CD14-positive monocyte (primary cell): ENCODE measurements at regions not wholly inside any gene's neighbourhood (a gene's known extent, or its start where the extent isn't known, plus 50 kb on each side); places are given as distances from the start of the nearest gene placed in this dataset.
A peak's percentile ranks its signal among the peaks of the same experiment; 100 is the strongest.

Source experiments
- DNase-seq, 3 donors: peaks; one replicate each; pipeline ENCODE4 v3.0.0-alpha.2; 2011 to 2022
- H2AFZ ChIP-seq: 2 replicates; pipeline ENCODE4 v1.6.0; 2012; ENCODE audit warnings: mild to moderate bottlenecking, low read depth, low read length, inconsistent platforms; ENCODE audit not compliant: insufficient read depth, poor library complexity, severe bottlenecking
- H3K27ac ChIP-seq, 2 donors: 1 replicate in 1 of 2; 2 replicates in 1 of 2; pipeline ENCODE4 v1.5.1; 2012 to 2013; ENCODE audit warnings: low read length in 2 of 2, control low read depth in 1 of 2, inconsistent platforms in 1 of 2, low read depth in 1 of 2, mild to moderate bottlenecking in 1 of 2
- H3K27me3 ChIP-seq, 2 donors: one replicate each; pipeline versions ENCODE4 v1.6.0 to v1.6.1; 2011 to 2013; ENCODE audit warnings: low read length in 2 of 2; ENCODE audit not compliant: control insufficient read depth in 2 of 2, insufficient read depth in 2 of 2
- H3K36me3 ChIP-seq, 2 donors: replicated peaks in 1 of 2; 1 replicate in 1 of 2; 2 replicates in 1 of 2; pipeline versions ENCODE4 v1.5.1 to v1.6.1; 2012 to 2013; ENCODE audit warnings: low read length in 2 of 2, control low read depth in 1 of 2, inconsistent platforms in 1 of 2, mild to moderate bottlenecking in 1 of 2; ENCODE audit not compliant: insufficient read depth in 2 of 2, control insufficient read depth in 1 of 2
- H3K4me1 ChIP-seq, 2 donors: 1 replicate in 1 of 2; 2 replicates in 1 of 2; pipeline versions ENCODE4 v1.5.1 to v1.6.1; 2012 to 2013; ENCODE audit warnings: low read length in 2 of 2, control low read depth in 1 of 2, inconsistent platforms in 1 of 2, mild to moderate bottlenecking in 1 of 2, moderate library complexity in 1 of 2; ENCODE audit not compliant: insufficient read depth in 2 of 2, control insufficient read depth in 1 of 2
- H3K4me2 ChIP-seq: replicated peaks from 2 replicates; pipeline ENCODE3; 2012; ENCODE audit warnings: low read length, moderate library complexity, mild to moderate bottlenecking; ENCODE audit not compliant: poor library complexity, severe bottlenecking; ENCODE audit errors: extremely low read depth
- H3K4me3 ChIP-seq, 3 experiments: fragments of 200-600 bp in 1 of 3; sonication (generic) in 1 of 3; replicated peaks in 1 of 3; 1 replicate in 2 of 3; 2 replicates in 1 of 3; pipeline ENCODE4 v1.5.1; 2011 to 2013; ENCODE audit warnings: low read length in 3 of 3, mild to moderate bottlenecking in 3 of 3, control low read depth in 2 of 3, low read depth in 2 of 3, inconsistent platforms in 1 of 3, moderate library complexity in 1 of 3
- H3K79me2 ChIP-seq: 2 replicates; pipeline ENCODE4 v1.6.0; 2012; ENCODE audit warnings: mild to moderate bottlenecking, control low read depth, inconsistent platforms, low read length, moderate library complexity; ENCODE audit not compliant: insufficient read depth
- H3K9ac ChIP-seq: 2 replicates; pipeline ENCODE4 v1.6.0; 2017; ENCODE audit warnings: low read length, mild to moderate bottlenecking; ENCODE audit not compliant: insufficient read depth, poor library complexity, severe bottlenecking
- H3K9me3 ChIP-seq, 2 donors: replicated peaks in 1 of 2; 1 replicate in 1 of 2; 2 replicates in 1 of 2; pipeline versions ENCODE4 v1.5.1 to v1.6.1; 2012 to 2013; ENCODE audit warnings: low read length in 2 of 2, control low read depth in 1 of 2; ENCODE audit not compliant: control insufficient read depth in 1 of 2, insufficient read depth in 1 of 2
- H4K20me1 ChIP-seq: 2 replicates; pipeline ENCODE4 v1.6.0; 2012; ENCODE audit warnings: mild to moderate bottlenecking, low read length, control low read depth, moderate library complexity; ENCODE audit not compliant: insufficient read depth
- H3K27ac Mint-ChIP-seq, 7 donors: one replicate each; pipeline ENCODE4 v1.8.0; 2020; ENCODE audit warnings: mild to moderate bottlenecking in 7 of 7, mixed read lengths in 7 of 7, moderate library complexity in 6 of 7, inconsistent platforms in 2 of 7
- H3K27me3 Mint-ChIP-seq, 3 donors: one replicate each; pipeline ENCODE4 v1.8.0; 2021 to 2022; ENCODE audit warnings: low read depth in 3 of 3, mild to moderate bottlenecking in 3 of 3, mixed read lengths in 3 of 3, moderate library complexity in 3 of 3, inconsistent platforms in 1 of 3
- H3K36me3 Mint-ChIP-seq, 2 donors: one replicate each; pipeline ENCODE4 v1.8.0; 2020; ENCODE audit warnings: mixed read lengths in 2 of 2, inconsistent platforms in 1 of 2, mild to moderate bottlenecking in 1 of 2
- H3K4me1 Mint-ChIP-seq: one replicate; pipeline ENCODE4 v1.8.0; 2020; ENCODE audit warnings: mild to moderate bottlenecking, mixed read lengths
- H3K4me3 Mint-ChIP-seq, 2 donors: one replicate each; pipeline ENCODE4 v1.8.0; 2020; ENCODE audit warnings: mild to moderate bottlenecking in 2 of 2, mixed read lengths in 2 of 2, moderate library complexity in 1 of 2
- H3K9me3 Mint-ChIP-seq, 7 donors: one replicate each; pipeline ENCODE4 v1.8.0; 2020 to 2022; ENCODE audit warnings: mixed read lengths in 7 of 7, mild to moderate bottlenecking in 6 of 7, moderate library complexity in 6 of 7, inconsistent platforms in 2 of 7
- WGBS: methylation state at CpG from one replicate; pipeline ENCODE4 v1.1.5; 2013; ENCODE audit warnings: missing lambda C conversion rate; ENCODE audit not compliant: insufficient coverage; 5-methylcytosine and 5-hydroxymethylcytosine counted together
- intact Hi-C, 2 donors: fragments of 100-400 bp; cut with micrococcal nuclease; formaldehyde crosslinking; loops; one replicate each; pipeline versions ENCODE4 v1.15.0 to v1.15.1; 2023
- TF ChIP-seq, protein P1 (sequence below): fragments of 200-600 bp; IDR thresholded peaks from one replicate; pipeline ENCODE4 v1.8.0; 2022; ENCODE audit warnings: antibody characterized with exemption, mild to moderate bottlenecking

DNA sequence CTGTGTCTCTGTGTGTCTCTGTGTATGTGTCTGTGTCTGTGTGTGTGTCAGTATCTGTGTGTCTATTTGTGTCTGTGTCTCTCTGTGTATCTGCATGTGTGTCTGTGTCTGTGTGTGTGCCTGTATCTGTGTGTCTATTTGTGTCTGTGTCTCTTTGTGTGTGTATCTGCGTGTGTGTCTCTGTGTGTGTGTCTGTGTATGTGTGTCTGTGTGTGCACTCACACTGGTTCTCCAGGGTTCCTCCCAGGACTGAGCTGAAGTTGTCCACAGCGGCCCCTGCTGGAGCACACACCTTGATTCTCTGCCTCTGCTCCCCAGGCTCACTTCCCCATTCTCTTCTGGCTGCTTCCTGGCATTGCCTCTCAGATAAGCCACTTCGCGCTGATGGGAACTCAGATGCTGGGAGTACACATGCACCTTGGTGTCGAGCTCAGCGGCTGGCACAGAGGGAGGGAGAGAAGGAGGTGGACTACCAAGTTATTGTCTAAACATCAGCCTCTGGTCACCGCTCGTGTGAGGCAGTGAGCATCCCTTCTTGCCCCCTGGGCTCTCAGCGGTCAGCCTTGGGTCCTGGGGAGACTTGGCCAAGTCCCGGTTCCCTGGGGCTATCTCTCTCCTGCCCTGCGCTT lies 104.9 kb upstream of the NXT1 start:
- Histone ChIP-seq H3K4me2 (no peak overlapping the region), H3K4me3 (no peak overlapping the region), H3K9ac (no peak overlapping the region), H3K79me2 (no peaks in the 10 kb centered on the region), H4K20me1 (no peaks in the 10 kb centered on the region), H3K27ac (no peak overlapping the region), H3K4me1 (peaks cover 0 to 9% of the 10 kb centered on the region in 2 donors), H3K9me3 (no peaks in the 10 kb centered on the region), H2AFZ (peak overlapping the region; percentile 41), H3K27me3 (no peaks in the 10 kb centered on the region), H3K36me3 (no peaks in the 10 kb centered on the region)
- Mint-ChIP-seq H3K9me3 (peaks cover 0 to 4% (median 0%) of the 10 kb centered on the region in 7 donors), H3K27ac (peak overlapping the region in 6 of 7 donors; percentile 0 to 74 (median 14)), H3K4me1 (peaks cover 16% of the 10 kb centered on the region), H3K27me3 (peaks cover 0 to 12% (median 2%) of the 10 kb centered on the region in 3 donors), H3K36me3 (no peaks in the 10 kb centered on the region), H3K4me3 (no peak overlapping the region)
- TF ChIP-seq, protein P1, sequence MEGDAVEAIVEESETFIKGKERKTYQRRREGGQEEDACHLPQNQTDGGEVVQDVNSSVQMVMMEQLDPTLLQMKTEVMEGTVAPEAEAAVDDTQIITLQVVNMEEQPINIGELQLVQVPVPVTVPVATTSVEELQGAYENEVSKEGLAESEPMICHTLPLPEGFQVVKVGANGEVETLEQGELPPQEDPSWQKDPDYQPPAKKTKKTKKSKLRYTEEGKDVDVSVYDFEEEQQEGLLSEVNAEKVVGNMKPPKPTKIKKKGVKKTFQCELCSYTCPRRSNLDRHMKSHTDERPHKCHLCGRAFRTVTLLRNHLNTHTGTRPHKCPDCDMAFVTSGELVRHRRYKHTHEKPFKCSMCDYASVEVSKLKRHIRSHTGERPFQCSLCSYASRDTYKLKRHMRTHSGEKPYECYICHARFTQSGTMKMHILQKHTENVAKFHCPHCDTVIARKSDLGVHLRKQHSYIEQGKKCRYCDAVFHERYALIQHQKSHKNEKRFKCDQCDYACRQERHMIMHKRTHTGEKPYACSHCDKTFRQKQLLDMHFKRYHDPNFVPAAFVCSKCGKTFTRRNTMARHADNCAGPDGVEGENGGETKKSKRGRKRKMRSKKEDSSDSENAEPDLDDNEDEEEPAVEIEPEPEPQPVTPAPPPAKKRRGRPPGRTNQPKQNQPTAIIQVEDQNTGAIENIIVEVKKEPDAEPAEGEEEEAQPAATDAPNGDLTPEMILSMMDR, result peak; percentile 72
- intact Hi-C loops, result loop anchor here in 1 of 2 donors (5.0 to 10.0 kb wide), 2 partner anchors 87 to 561 kb away; no protein-coding TSS in a partner anchor
- peak; percentile 84 to 88 (median 86) for DNase-seq
- WGBS, result 14% methylated on average over 1 of the region's 11 CpGs

DNA sequence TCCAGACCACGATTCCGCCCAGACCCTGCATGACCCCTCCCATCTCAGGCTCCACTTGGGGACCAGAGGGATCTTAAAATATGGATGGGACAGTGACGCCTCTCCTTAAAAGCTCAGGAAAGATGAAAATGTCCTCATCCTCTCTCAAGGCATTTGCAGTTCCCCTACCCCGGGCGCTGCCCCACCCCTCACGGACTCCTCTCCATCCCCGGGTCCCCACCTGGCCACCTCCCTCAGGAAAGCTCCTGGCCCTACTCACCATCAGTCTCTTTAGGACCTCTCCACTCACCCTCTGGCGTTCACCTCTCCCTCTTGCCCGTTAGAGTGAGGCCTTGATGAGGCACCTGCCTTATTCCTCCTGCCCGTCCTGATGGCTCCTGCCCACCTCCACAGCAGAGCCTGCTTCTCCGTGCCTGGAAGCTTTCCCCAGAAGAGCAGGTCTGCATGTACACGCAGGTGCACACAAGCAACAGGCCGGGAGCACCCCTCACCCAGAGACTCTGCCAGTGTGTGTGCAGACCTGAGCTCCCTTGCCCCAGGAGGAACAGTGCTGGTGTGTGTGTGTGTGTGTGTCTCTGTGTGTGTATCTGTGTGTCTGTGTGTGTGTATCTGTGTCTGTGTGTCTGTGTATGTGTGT lies 105.6 kb upstream of the NXT1 start:
- intact Hi-C loops, result loop anchor here in 1 of 2 donors (5.0 to 10.0 kb wide), 2 partner anchors 87 to 560 kb away; no protein-coding TSS in a partner anchor

More for the DNA sequence above, 105.6 kb upstream of the NXT1 start:
- Histone ChIP-seq H2AFZ (no peak overlapping the region), H4K20me1 (no peaks in the 10 kb centered on the region), H3K4me3 (no peak overlapping the region), H3K27me3 (no peaks in the 10 kb centered on the region), H3K9ac (no peak overlapping the region), H3K4me2 (no peak overlapping the region), H3K27ac (no peak overlapping the region), H3K9me3 (no peaks in the 10 kb centered on the region), H3K4me1 (peaks cover 0 to 9% of the 10 kb centered on the region in 2 donors), H3K36me3 (no peaks in the 10 kb centered on the region), H3K79me2 (no peaks in the 10 kb centered on the region)
- 93% methylated on average over 10 of the region's 13 CpGs for WGBS
- Mint-ChIP-seq H3K27ac (peak overlapping the region in 6 of 7 donors; percentile 0 to 74 (median 14)), H3K9me3 (no peaks in the 10 kb centered on the region), H3K4me1 (peaks cover 16% of the 10 kb centered on the region), H3K27me3 (peaks cover 0 to 13% (median 2%) of the 10 kb centered on the region in 3 donors), H3K4me3 (no peak overlapping the region), H3K36me3 (no peaks in the 10 kb centered on the region)
- TF ChIP-seq, protein P1, result no peak
- DNase-seq, result no peak
